H1 (cell line): ENCODE measurements at regions not wholly inside any gene's neighbourhood (a gene's known extent, or its start where the extent isn't known, plus 50 kb on each side); places are given as distances from the start of the nearest gene placed in this dataset.

Experiments
- CTCF ChIA-PET: fragments of 300-600 bp; sonication (Branson Sonifier 250); formaldehyde crosslinking; loops from one replicate; lab custom pipeline; 2021; ENCODE audit not compliant: partially characterized antibody; lab: Charles Lee
- POLR2A ChIA-PET: fragments of 300-600 bp; sonication (Branson Sonifier 250); formaldehyde crosslinking; loops from one replicate; lab custom pipeline; 2021; ENCODE audit warnings: inconsistent platforms; ENCODE audit not compliant: partially characterized antibody; lab: Charles Lee
- DNase-seq, 2 experiments: peaks; one replicate each; pipeline versions ENCODE4 v3.0.0 to v3.0.0-alpha.2; 2010 to 2022; ENCODE audit warnings: low spot score in 2 of 2, low read depth in 1 of 2, mixed read lengths in 1 of 2
- FAIRE-seq: peaks from 2 replicates; lab custom pipeline; 2011; peaks lifted over from hg19 to GRCh38; lab: Jason Lieb, UNC
- H2AFZ ChIP-seq: 2 replicates; pipeline ENCODE4 v1.8.1; 2012; ENCODE audit warnings: low read length, inconsistent platforms
- H2AK5ac ChIP-seq: 2 replicates; pipeline ENCODE4 v1.6.1; 2013; ENCODE audit warnings: low read depth, low read length
- H2BK120ac ChIP-seq: replicated peaks from 2 replicates; pipeline ENCODE3; 2013; ENCODE audit warnings: low read depth, low read length, inconsistent platforms
- H2BK12ac ChIP-seq: 2 replicates; pipeline ENCODE4 v1.6.1; 2013; ENCODE audit warnings: low read depth, low read length
- H2BK15ac ChIP-seq: 2 replicates; pipeline ENCODE4 v1.6.1; 2013; ENCODE audit warnings: low read length
- H2BK20ac ChIP-seq: 2 replicates; pipeline ENCODE4 v1.6.1; 2013; ENCODE audit warnings: low read length
- H2BK5ac ChIP-seq: 2 replicates; pipeline ENCODE4 v1.6.1; 2013; ENCODE audit warnings: low read depth, low read length
- H3K14ac ChIP-seq: 2 replicates; pipeline ENCODE4 v1.6.1; 2013; ENCODE audit warnings: inconsistent platforms; ENCODE audit not compliant: insufficient read length
- H3K18ac ChIP-seq: 2 replicates; pipeline ENCODE4 v1.6.1; 2013; ENCODE audit warnings: low read length; ENCODE audit errors: extremely low read depth
- H3K23ac ChIP-seq: 2 replicates; pipeline ENCODE4 v1.6.1; 2013; ENCODE audit warnings: inconsistent platforms; ENCODE audit not compliant: insufficient read length
- H3K23me2 ChIP-seq: 2 replicates; pipeline ENCODE4 v1.6.1; 2013; ENCODE audit warnings: low read depth, low read length
- H3K27ac ChIP-seq: 2 replicates; pipeline ENCODE4 v1.6.1; 2011; ENCODE audit warnings: low read depth, low read length, inconsistent platforms
- H3K27me3 ChIP-seq, 4 experiments: replicated peaks in 1 of 4; 1 replicate in 1 of 4; 2 replicates in 3 of 4; pipeline versions ENCODE4 v1.6.1 to v1.8.1; 2011 to 2013; ENCODE audit warnings: low read length in 3 of 4, mild to moderate bottlenecking in 3 of 4, inconsistent platforms in 2 of 4, mixed read lengths in 2 of 4, moderate library complexity in 1 of 4; ENCODE audit not compliant: control insufficient read depth in 3 of 4, insufficient read depth in 3 of 4; ENCODE audit errors: extremely low read depth in 1 of 4
- H3K36me3 ChIP-seq, 4 experiments: 2 replicates each; pipeline versions ENCODE4 v1.6.1 to v1.8.1; 2011 to 2013; ENCODE audit warnings: mild to moderate bottlenecking in 4 of 4, low read length in 3 of 4, moderate library complexity in 2 of 4, control low read depth in 1 of 4, inconsistent platforms in 1 of 4; ENCODE audit not compliant: insufficient read depth in 4 of 4, control insufficient read depth in 2 of 4
- H3K4ac ChIP-seq: replicated peaks from 2 replicates; pipeline ENCODE3; 2013; ENCODE audit warnings: low read length, low read depth, mixed read lengths, inconsistent platforms; ENCODE audit not compliant: insufficient read length
- H3K4me1 ChIP-seq, 4 experiments: replicated peaks in 1 of 4; 1 replicate in 1 of 4; 2 replicates in 3 of 4; pipeline versions ENCODE4 v1.6.1 to v1.8.1; 2011 to 2013; ENCODE audit warnings: low read length in 3 of 4, inconsistent platforms in 2 of 4, mixed read lengths in 1 of 4; ENCODE audit not compliant: insufficient read depth in 4 of 4, control insufficient read depth in 3 of 4
- H3K4me2 ChIP-seq, 2 experiments: 2 replicates each; pipeline versions ENCODE4 v1.6.1 to v1.8.1; 2011 to 2013; ENCODE audit warnings: low read depth in 2 of 2, low read length in 2 of 2, control low read depth in 1 of 2, inconsistent platforms in 1 of 2, mild to moderate bottlenecking in 1 of 2; ENCODE audit not compliant: insufficient read depth in 1 of 2
- H3K4me3 ChIP-seq, 4 experiments: fragments of 200-600, 300-600 bp in 1 of 4; sonication (generic), shearing (Covaris generic), sonication (Bioruptor Twin) in 1 of 4; 2 replicates each; pipeline versions ENCODE4 v1.5.1 to v1.8.1; 2011 to 2016; ENCODE audit warnings: low read length in 4 of 4, low read depth in 3 of 4, control low read depth in 2 of 4, inconsistent platforms in 2 of 4, mild to moderate bottlenecking in 2 of 4, mixed read lengths in 1 of 4, moderate library complexity in 1 of 4; ENCODE audit not compliant: insufficient read depth in 2 of 4; ENCODE audit errors: extremely low read depth in 1 of 4
- H3K56ac ChIP-seq: replicated peaks from 2 replicates; pipeline ENCODE3; 2013; ENCODE audit warnings: low read depth, mild to moderate bottlenecking, mixed read lengths, low read length, inconsistent platforms; ENCODE audit not compliant: insufficient read length
- H3K79me1 ChIP-seq: 2 replicates; pipeline ENCODE4 v1.6.1; 2013; ENCODE audit warnings: low read depth, low read length, control low read depth
- H3K79me2 ChIP-seq, 2 experiments: 2 replicates each; pipeline versions ENCODE4 v1.6.1 to v1.8.1; 2012 to 2013; ENCODE audit warnings: low read length in 2 of 2, mild to moderate bottlenecking in 2 of 2, inconsistent platforms in 1 of 2; ENCODE audit not compliant: insufficient read depth in 2 of 2, control insufficient read depth in 1 of 2
- H3K9ac ChIP-seq, 4 experiments: replicated peaks in 1 of 4; 1 replicate in 1 of 4; 2 replicates in 3 of 4; pipeline versions ENCODE4 v1.6.1 to v1.8.1; 2011 to 2013; ENCODE audit warnings: low read depth in 3 of 4, low read length in 3 of 4, control low read depth in 2 of 4, mild to moderate bottlenecking in 2 of 4, moderate library complexity in 2 of 4, inconsistent platforms in 1 of 4; ENCODE audit errors: extremely low read depth in 1 of 4
- H3K9me3 ChIP-seq, 2 experiments: 2 replicates each; pipeline versions ENCODE4 v1.6.1 to v1.8.1; 2012 to 2013; ENCODE audit warnings: mild to moderate bottlenecking in 2 of 2, moderate library complexity in 2 of 2, control low read depth in 1 of 2, inconsistent platforms in 1 of 2, low read depth in 1 of 2, low read length in 1 of 2, mixed read lengths in 1 of 2; ENCODE audit not compliant: insufficient read depth in 2 of 2
- H4K20me1 ChIP-seq, 2 experiments: replicated peaks in 1 of 2; 2 replicates each; pipeline versions ENCODE3 to v1.8.1; 2011 to 2013; ENCODE audit warnings: inconsistent platforms in 2 of 2, low read length in 2 of 2, mild to moderate bottlenecking in 1 of 2; ENCODE audit not compliant: insufficient read depth in 2 of 2, control insufficient read depth in 1 of 2
- H4K5ac ChIP-seq: 2 replicates; pipeline ENCODE4 v1.6.1; 2013; ENCODE audit warnings: low read length, low read depth, mixed read lengths, inconsistent platforms; ENCODE audit not compliant: insufficient read length
- H4K8ac ChIP-seq: 2 replicates; pipeline ENCODE4 v1.8.0; 2013; ENCODE audit warnings: mild to moderate bottlenecking, moderate library complexity, low read length, inconsistent platforms; ENCODE audit not compliant: insufficient read depth; ENCODE audit errors: extremely low read depth
- H4K91ac ChIP-seq: replicated peaks from 2 replicates; pipeline ENCODE3; 2013; ENCODE audit warnings: low read length, mixed read lengths, inconsistent platforms; ENCODE audit not compliant: insufficient read length
- ASH2L ChIP-seq: fragments of 200-600, 300-600 bp; sonication (generic); IDR thresholded peaks from one replicate; pipeline ENCODE4 v1.7.1; 2017; ENCODE audit warnings: low read length
- HDAC2 ChIP-seq, 2 experiments: fragments of 300-600 bp in 1 of 2; sonication (generic) in 1 of 2; IDR thresholded peaks; 2 replicates each; pipeline ENCODE4 v1.6.1; 2011 to 2012; ENCODE audit warnings: low read depth in 2 of 2, low read length in 2 of 2, mild to moderate bottlenecking in 2 of 2, moderate library complexity in 2 of 2, borderline replicate concordance in 1 of 2, inconsistent platforms in 1 of 2
- KDM1A ChIP-seq: fragments of 200-600, 300-600 bp; sonication (generic); IDR thresholded peaks from 2 replicates; pipeline ENCODE4 v1.7.1; 2016; ENCODE audit warnings: mild to moderate bottlenecking, low read length, borderline replicate concordance
- KDM4A ChIP-seq: IDR thresholded peaks from one replicate; pipeline ENCODE4 v1.7.1; 2012; ENCODE audit warnings: low read depth, mild to moderate bottlenecking, moderate library complexity, low read length, inconsistent platforms; ENCODE audit not compliant: severe bottlenecking
- KDM5A ChIP-seq: fragments of 200-600 bp; IDR thresholded peaks from 2 replicates; pipeline ENCODE4 v1.7.1; 2012; ENCODE audit warnings: mild to moderate bottlenecking, low read length, inconsistent platforms, mixed read lengths
- RAD21 ChIP-seq, 2 experiments: IDR thresholded peaks in 1 of 2; conservative IDR thresholded peaks in 1 of 2; 2 replicates each; pipeline ENCODE4 v1.6.1; 2011; ENCODE audit warnings: low read depth in 2 of 2, low read length in 2 of 2, improper control_type of control experiment in 1 of 2, inconsistent platforms in 1 of 2, mild to moderate bottlenecking in 1 of 2, moderate library complexity in 1 of 2
- RBBP5 ChIP-seq: IDR thresholded peaks from 2 replicates; pipeline ENCODE4 v1.7.1; 2012; ENCODE audit warnings: low read depth, mild to moderate bottlenecking, inconsistent platforms, low read length, moderate library complexity, borderline replicate concordance
- RNF2 ChIP-seq: fragments of 200-900, 300-1000 bp; sonication (generic); IDR thresholded peaks from 2 replicates; pipeline ENCODE4 v1.7.1; 2016; ENCODE audit warnings: borderline replicate concordance, low read depth, mild to moderate bottlenecking, antibody characterized with exemption, low read length; ENCODE audit not compliant: poor library complexity, severe bottlenecking; ENCODE audit errors: missing control alignments
- RXRA ChIP-seq: IDR thresholded peaks from 2 replicates; pipeline ENCODE4 v1.6.1; 2011; ENCODE audit warnings: low read depth, mild to moderate bottlenecking, low read length, moderate library complexity; ENCODE audit not compliant: insufficient read depth
- SP1 ChIP-seq: IDR thresholded peaks from 2 replicates; pipeline ENCODE4 v1.6.1; 2011; ENCODE audit warnings: low read depth, low read length
- SRF ChIP-seq: IDR thresholded peaks from 2 replicates; pipeline ENCODE4 v1.6.1; 2011; ENCODE audit warnings: mild to moderate bottlenecking, low read depth, low read length, moderate library complexity
- WGBS, 2 experiments: shearing (Covaris generic) in 1 of 2; methylation state at CpG; one replicate each; pipeline versions ENCODE4 v1.1.6 to v1.1.7; 2013 to 2015; ENCODE audit warnings: low lambda C conversion rate in 2 of 2, mixed read lengths in 2 of 2, inconsistent platforms in 1 of 2, low coverage in 1 of 2, missing lambda C conversion rate in 1 of 2; ENCODE audit not compliant: insufficient replicate concordance in 2 of 2, insufficient coverage in 1 of 2, insufficient read length in 1 of 2; ENCODE audit errors: extremely low coverage in 1 of 2, missing lambda C conversion rate in 1 of 2; 5-methylcytosine and 5-hydroxymethylcytosine counted together
- TF ChIP-seq, protein P1 (sequence below): IDR thresholded peaks from 2 replicates; pipeline ENCODE4 v1.6.1; 2012; ENCODE audit warnings: low read length, inconsistent platforms

DNA sequence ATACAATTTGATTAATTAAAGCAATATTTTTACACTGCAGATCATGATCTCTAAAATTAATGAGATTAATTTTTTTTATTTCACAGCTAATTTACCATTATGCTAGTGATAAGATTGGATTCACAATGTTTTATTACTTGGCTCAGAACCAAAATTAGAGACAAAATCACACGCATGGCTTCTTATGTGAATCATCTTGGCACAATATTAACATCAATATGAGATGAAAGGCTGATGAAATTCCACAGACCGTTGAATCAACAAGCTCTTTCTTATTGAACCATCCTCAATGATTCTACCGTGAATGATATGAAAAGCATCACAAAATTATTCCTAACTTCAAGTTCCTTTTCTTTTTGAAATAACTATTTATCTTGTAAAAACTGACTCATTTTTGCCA, 544.9 kb downstream of the KCNT2 start:
- Histone ChIP-seq H2AFZ (no peak overlapping the region), H2BK120ac (no peak overlapping the region), H2BK12ac (no peak overlapping the region), H2AK5ac (no peak overlapping the region), H3K36me3 (no peaks in the 10 kb centered on the region), H4K5ac (no peak overlapping the region), H3K79me1 (no peaks in the 10 kb centered on the region), H3K4ac (no peak overlapping the region), H4K20me1 (no peaks in the 10 kb centered on the region), H2BK15ac (no peak overlapping the region), H3K79me2 (no peaks in the 10 kb centered on the region), H2BK20ac (no peak overlapping the region), H3K14ac (no peak overlapping the region), H2BK5ac (no peak overlapping the region), H3K27me3 (no peaks in the 10 kb centered on the region), H3K4me1 (no peaks in the 10 kb centered on the region), H3K9me3 (no peaks in the 10 kb centered on the region), H3K23me2 (no peaks in the 10 kb centered on the region), H3K9ac (no peak overlapping the region), H3K18ac (no peak overlapping the region), H3K4me2 (no peak overlapping the region), H3K4me3 (no peak overlapping the region), H3K27ac (no peak overlapping the region), H4K91ac (no peak overlapping the region), H4K8ac (no peak overlapping the region), H3K56ac (no peak overlapping the region), H3K23ac (no peak overlapping the region)
- WGBS, 2 experiments = 89% methylated on average over 3 of the region's 3 CpGs; no CpG with 5 or more reads in 1 of the 2 experiments
- no peak for DNase-seq
- POLR2A ChIA-PET = no interaction called here
- CTCF ChIA-PET = interaction anchor here (0.7 to 1.0 kb wide), 2 partner anchors 33 to 80 kb away, joined by 3 read pairs; no protein-coding TSS in a partner anchor
- no peak for FAIRE-seq
- TF ChIP-seq SP1 = no peak
- TF ChIP-seq RBBP5 = no peak
- no peak for TF ChIP-seq SRF
- TF ChIP-seq, protein P1, sequence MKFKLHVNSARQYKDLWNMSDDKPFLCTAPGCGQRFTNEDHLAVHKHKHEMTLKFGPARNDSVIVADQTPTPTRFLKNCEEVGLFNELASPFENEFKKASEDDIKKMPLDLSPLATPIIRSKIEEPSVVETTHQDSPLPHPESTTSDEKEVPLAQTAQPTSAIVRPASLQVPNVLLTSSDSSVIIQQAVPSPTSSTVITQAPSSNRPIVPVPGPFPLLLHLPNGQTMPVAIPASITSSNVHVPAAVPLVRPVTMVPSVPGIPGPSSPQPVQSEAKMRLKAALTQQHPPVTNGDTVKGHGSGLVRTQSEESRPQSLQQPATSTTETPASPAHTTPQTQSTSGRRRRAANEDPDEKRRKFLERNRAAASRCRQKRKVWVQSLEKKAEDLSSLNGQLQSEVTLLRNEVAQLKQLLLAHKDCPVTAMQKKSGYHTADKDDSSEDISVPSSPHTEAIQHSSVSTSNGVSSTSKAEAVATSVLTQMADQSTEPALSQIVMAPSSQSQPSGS = no peak
- TF ChIP-seq ASH2L = no peak
- no peak for TF ChIP-seq HDAC2 (IDR thresholded peaks at IDR 0.05; ENCODE audit: borderline replicate concordance in 1 of 2, low read depth in 2 of 2, low read length in 2 of 2)
- no peak for TF ChIP-seq KDM4A
- TF ChIP-seq RAD21 (IDR thresholded peaks at IDR 0.05 in 1 of 2, conservative IDR thresholded peaks at IDR 0.05 in 1 of 2; ENCODE audit: low read depth in 2 of 2, low read length in 2 of 2) = no peak
- TF ChIP-seq RXRA = no peak
- no peak for TF ChIP-seq RNF2
- TF ChIP-seq KDM1A = no peak
- no peak for TF ChIP-seq KDM5A
